ENCODE measurements at regions not wholly inside any gene's neighbourhood (a gene's known extent, or its start where the extent isn't known, plus 50 kb on each side); places are given as distances from the start of the nearest gene placed in this dataset.

DNA sequence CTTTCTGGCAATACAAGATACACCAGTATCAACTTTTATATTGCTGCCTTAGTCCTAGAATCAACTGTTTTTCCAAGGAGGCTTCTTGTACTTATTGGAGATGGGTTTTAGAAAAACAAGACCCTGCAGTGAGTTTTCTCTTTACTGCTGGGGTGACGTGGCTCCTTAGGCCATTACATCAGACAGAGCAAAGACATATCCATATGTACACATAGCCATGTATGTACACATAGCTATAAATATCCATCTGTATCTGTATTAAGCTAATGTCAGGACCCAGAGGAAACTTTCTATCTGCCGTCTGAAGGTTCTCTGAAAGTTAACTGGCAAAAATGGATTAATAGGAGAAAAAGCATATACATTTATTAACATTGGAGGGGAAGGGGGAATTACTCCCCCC lies 607.4 kb downstream of the POM121L12 start:
- POLR2A ChIA-PET, result no interaction called here
- Histone ChIP-seq H3K27me3 (replicated peaks in 1 of 2; ENCODE audit: control insufficient read depth in 2 of 2, extremely low read depth in 1 of 2, insufficient read depth in 2 of 2, low read length in 1 of 2) (no peaks in the 10 kb centered on the region), H3K36me3 (ENCODE audit: control insufficient read depth in 2 of 2, extremely low read depth in 1 of 2, insufficient read depth in 1 of 2, low read length in 1 of 2) (no peaks in the 10 kb centered on the region), H3K9me3 (peaks cover 2% of the 10 kb centered on the region), H3K27ac (ENCODE audit: low read length) (no peak overlapping the region), H3K4me1 (ENCODE audit: control insufficient read depth in 1 of 2, extremely low read depth in 1 of 2, insufficient read depth in 2 of 2, low read length in 2 of 2) (no peaks in the 10 kb centered on the region), H3K4me3 (ENCODE audit: control insufficient read depth in 1 of 2, extremely low read depth in 1 of 2, low read length in 1 of 2) (no peak overlapping the region)
- no CpG with 5 or more reads among the region's 2 CpGs for WGBS (ENCODE audit: insufficient coverage)
- no peak overlapping the region for H3K4me3 Mint-ChIP-seq
- CTCF ChIA-PET, result no interaction called here
- no peak for DNase-seq
- H3K9me3 Mint-ChIP-seq, result peaks cover 20 to 42% (median 23%) of the 10 kb centered on the region in 3 donors
- H3K4me1 Mint-ChIP-seq, result no peaks in the 10 kb centered on the region
- no peaks in the 10 kb centered on the region for H3K27me3 Mint-ChIP-seq
- H3K27ac Mint-ChIP-seq, result no peak overlapping the region
- H3K36me3 Mint-ChIP-seq, result no peaks in the 10 kb centered on the region
- ATAC-seq (replicated peaks in 1 of 4), result no peak

DNA sequence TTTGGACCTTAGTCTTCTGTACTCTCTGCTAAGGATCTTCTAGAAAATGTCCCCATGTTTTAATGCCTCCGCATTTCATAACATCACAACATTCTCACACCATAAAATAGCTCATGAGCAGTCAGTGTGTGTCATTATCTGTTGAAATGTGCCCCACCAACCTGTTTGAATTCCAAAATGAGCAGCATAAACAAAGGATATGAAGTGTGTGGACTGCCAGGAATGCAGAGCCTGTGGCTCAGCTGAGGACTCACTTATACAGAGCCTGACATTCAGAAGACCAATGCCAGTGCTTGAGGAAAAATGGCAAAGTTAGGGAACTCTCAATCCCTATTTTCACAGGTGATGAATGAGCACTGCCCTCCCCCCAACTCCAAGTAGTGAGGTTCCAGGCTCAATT lies 621.4 kb downstream of the POM121L12 start:
- Histone ChIP-seq H3K27ac (ENCODE audit: low read length) (no peak overlapping the region), H3K4me1 (ENCODE audit: control insufficient read depth in 1 of 2, extremely low read depth in 1 of 2, insufficient read depth in 2 of 2, low read length in 2 of 2) (no peaks in the 10 kb centered on the region), H3K9me3 (no peaks in the 10 kb centered on the region), H3K4me3 (ENCODE audit: control insufficient read depth in 1 of 2, extremely low read depth in 1 of 2, low read length in 1 of 2) (no peak overlapping the region), H3K36me3 (ENCODE audit: control insufficient read depth in 2 of 2, extremely low read depth in 1 of 2, insufficient read depth in 1 of 2, low read length in 1 of 2) (no peaks in the 10 kb centered on the region), H3K27me3 (replicated peaks in 1 of 2; ENCODE audit: control insufficient read depth in 2 of 2, extremely low read depth in 1 of 2, insufficient read depth in 2 of 2, low read length in 1 of 2) (no peaks in the 10 kb centered on the region)
- no peaks in the 10 kb centered on the region for H3K4me1 Mint-ChIP-seq
- CTCF ChIA-PET, result no interaction called here
- WGBS (ENCODE audit: insufficient coverage), result no CpG with 5 or more reads among the region's 1 CpG
- POLR2A ChIA-PET, result no interaction called here
- no peak for DNase-seq
- no peaks in the 10 kb centered on the region for H3K36me3 Mint-ChIP-seq
- H3K9me3 Mint-ChIP-seq, result peaks cover 19 to 43% (median 35%) of the 10 kb centered on the region in 3 donors
- H3K4me3 Mint-ChIP-seq, result no peak overlapping the region
- no peaks in the 10 kb centered on the region for H3K27me3 Mint-ChIP-seq
- ATAC-seq (replicated peaks in 1 of 4), result no peak
- H3K27ac Mint-ChIP-seq, result no peak overlapping the region

DNA sequence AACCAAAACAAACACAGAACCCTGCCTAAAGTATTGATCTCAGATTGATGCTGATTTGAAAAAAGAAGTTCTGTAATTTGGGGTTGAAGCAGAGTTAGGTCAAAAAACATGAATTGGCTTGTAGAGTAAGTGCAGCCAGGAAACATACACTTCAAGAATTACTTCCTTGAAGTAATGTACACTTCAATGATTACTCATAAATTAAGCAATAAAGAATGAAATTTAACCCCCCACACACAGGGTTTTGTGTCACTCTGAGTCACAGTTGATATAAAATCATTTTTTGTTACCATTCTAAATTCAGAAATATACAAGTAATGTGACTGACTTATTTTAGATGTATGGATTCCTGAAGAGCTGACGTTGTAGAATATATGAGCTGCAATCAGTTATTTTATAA lies 622.2 kb downstream of the POM121L12 start:
- ATAC-seq (replicated peaks in 1 of 4) (no peak), DNase-seq (no peak)
- H3K27me3 Mint-ChIP-seq, result no peaks in the 10 kb centered on the region
- no peak overlapping the region for H3K4me3 ChIP-seq (ENCODE audit: control insufficient read depth in 1 of 2, extremely low read depth in 1 of 2, low read length in 1 of 2)
- WGBS (ENCODE audit: insufficient coverage), result no CpG with 5 or more reads among the region's 1 CpG
- H3K9me3 ChIP-seq, result no peaks in the 10 kb centered on the region
- H3K27me3 ChIP-seq (replicated peaks in 1 of 2; ENCODE audit: control insufficient read depth in 2 of 2, extremely low read depth in 1 of 2, insufficient read depth in 2 of 2, low read length in 1 of 2), result no peaks in the 10 kb centered on the region
- H3K4me3 Mint-ChIP-seq, result no peak overlapping the region
- ChIA-PET POLR2A (no interaction called here), CTCF (no interaction called here)
- no peaks in the 10 kb centered on the region for H3K36me3 ChIP-seq (ENCODE audit: control insufficient read depth in 2 of 2, extremely low read depth in 1 of 2, insufficient read depth in 1 of 2, low read length in 1 of 2)
- H3K4me1 ChIP-seq (ENCODE audit: control insufficient read depth in 1 of 2, extremely low read depth in 1 of 2, insufficient read depth in 2 of 2, low read length in 2 of 2), result no peaks in the 10 kb centered on the region
- no peaks in the 10 kb centered on the region for H3K36me3 Mint-ChIP-seq
- no peak overlapping the region for H3K27ac ChIP-seq (ENCODE audit: low read length)
- H3K27ac Mint-ChIP-seq, result no peak overlapping the region
- H3K4me1 Mint-ChIP-seq, result no peaks in the 10 kb centered on the region
- peaks cover 23 to 37% (median 31%) of the 10 kb centered on the region in 3 donors for H3K9me3 Mint-ChIP-seq

DNA sequence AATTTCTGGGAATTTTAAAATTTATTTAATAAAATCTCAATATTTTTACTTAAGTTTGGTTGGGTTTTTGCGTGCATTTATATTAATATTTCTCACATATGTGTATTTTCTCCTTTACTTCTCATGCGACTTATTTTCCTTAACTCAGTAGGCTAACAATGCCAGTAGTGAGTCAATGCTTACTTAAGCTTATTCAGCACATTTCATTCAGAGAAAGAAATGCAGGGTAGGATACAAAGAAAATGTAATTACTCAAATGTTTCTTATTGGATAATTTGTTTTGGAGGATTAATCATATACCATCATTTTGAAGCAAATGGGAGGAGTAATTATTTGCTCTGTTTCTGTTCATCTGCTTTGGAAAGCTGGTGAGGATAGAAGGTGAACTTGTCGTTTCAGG lies 623.5 kb downstream of the POM121L12 start:
- POLR2A ChIA-PET, result no interaction called here

DNA sequence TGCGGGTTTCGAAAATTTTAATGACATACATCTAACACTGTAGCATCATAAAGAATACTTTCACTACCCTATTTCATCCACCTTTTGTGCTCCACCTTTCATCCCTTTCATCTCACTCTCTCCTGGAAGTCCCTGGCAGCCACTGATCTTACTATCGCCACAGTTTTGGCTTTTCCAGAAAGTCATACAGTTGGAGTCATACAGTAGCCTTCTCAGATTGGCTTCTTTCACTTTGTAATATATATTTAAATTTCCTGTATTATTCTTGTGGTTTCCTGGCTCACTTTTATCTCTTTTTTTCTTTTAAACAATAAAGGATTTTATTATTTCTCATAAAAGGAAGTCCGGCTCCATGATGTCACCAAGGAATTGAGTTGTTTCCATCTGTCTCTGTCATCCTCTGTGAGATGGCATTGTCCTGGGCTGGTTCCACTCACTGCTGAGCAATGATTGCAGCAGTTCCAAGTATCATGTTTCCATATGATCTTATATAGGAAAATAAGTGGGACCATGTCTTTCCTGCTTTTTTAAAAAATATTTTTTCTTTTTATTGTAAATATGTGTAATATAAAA lies 626.3 kb downstream of the POM121L12 start:
- CTCF ChIA-PET, result no interaction called here
- Histone ChIP-seq H3K36me3 (ENCODE audit: control insufficient read depth in 2 of 2, extremely low read depth in 1 of 2, insufficient read depth in 1 of 2, low read length in 1 of 2) (no peaks in the 10 kb centered on the region), H3K27me3 (replicated peaks in 1 of 2; ENCODE audit: control insufficient read depth in 2 of 2, extremely low read depth in 1 of 2, insufficient read depth in 2 of 2, low read length in 1 of 2) (no peaks in the 10 kb centered on the region), H3K4me1 (ENCODE audit: control insufficient read depth in 1 of 2, extremely low read depth in 1 of 2, insufficient read depth in 2 of 2, low read length in 2 of 2) (no peaks in the 10 kb centered on the region), H3K27ac (ENCODE audit: low read length) (no peak overlapping the region), H3K4me3 (ENCODE audit: control insufficient read depth in 1 of 2, extremely low read depth in 1 of 2, low read length in 1 of 2) (no peak overlapping the region), H3K9me3 (no peaks in the 10 kb centered on the region)
- POLR2A ChIA-PET, result no interaction called here
- no peak overlapping the region for H3K4me3 Mint-ChIP-seq
- ATAC-seq (replicated peaks in 1 of 4) (no peak), DNase-seq (no peak)
- peaks cover 24 to 43% (median 35%) of the 10 kb centered on the region in 3 donors for H3K9me3 Mint-ChIP-seq
- 100% methylated on average over 2 of the region's 4 CpGs for WGBS (ENCODE audit: insufficient coverage)
- H3K27me3 Mint-ChIP-seq, result no peaks in the 10 kb centered on the region
- H3K36me3 Mint-ChIP-seq, result no peaks in the 10 kb centered on the region
- H3K4me1 Mint-ChIP-seq, result no peaks in the 10 kb centered on the region
- H3K27ac Mint-ChIP-seq, result no peak overlapping the region

More for the DNA sequence above, 623.5 kb downstream of the POM121L12 start:
- Mint-ChIP-seq H3K27ac (no peak overlapping the region), H3K9me3 (peaks cover 17 to 44% (median 33%) of the 10 kb centered on the region in 3 donors), H3K4me1 (no peaks in the 10 kb centered on the region), H3K4me3 (no peak overlapping the region), H3K27me3 (no peaks in the 10 kb centered on the region), H3K36me3 (no peaks in the 10 kb centered on the region)
- DNase-seq, result no peak
- H3K4me3 ChIP-seq (ENCODE audit: control insufficient read depth in 1 of 2, extremely low read depth in 1 of 2, low read length in 1 of 2), result no peak overlapping the region
- no peaks in the 10 kb centered on the region for H3K9me3 ChIP-seq
- CTCF ChIA-PET, result no interaction called here
- no peaks in the 10 kb centered on the region for H3K36me3 ChIP-seq (ENCODE audit: control insufficient read depth in 2 of 2, extremely low read depth in 1 of 2, insufficient read depth in 1 of 2, low read length in 1 of 2)
- no peaks in the 10 kb centered on the region for H3K27me3 ChIP-seq (replicated peaks in 1 of 2; ENCODE audit: control insufficient read depth in 2 of 2, extremely low read depth in 1 of 2, insufficient read depth in 2 of 2, low read length in 1 of 2)
- no peaks in the 10 kb centered on the region for H3K4me1 ChIP-seq (ENCODE audit: control insufficient read depth in 1 of 2, extremely low read depth in 1 of 2, insufficient read depth in 2 of 2, low read length in 2 of 2)
- no CpG with 5 or more reads among the region's 3 CpGs for WGBS (ENCODE audit: insufficient coverage)
- ATAC-seq (replicated peaks in 1 of 4), result no peak
- H3K27ac ChIP-seq (ENCODE audit: low read length), result no peak overlapping the region

DNA sequence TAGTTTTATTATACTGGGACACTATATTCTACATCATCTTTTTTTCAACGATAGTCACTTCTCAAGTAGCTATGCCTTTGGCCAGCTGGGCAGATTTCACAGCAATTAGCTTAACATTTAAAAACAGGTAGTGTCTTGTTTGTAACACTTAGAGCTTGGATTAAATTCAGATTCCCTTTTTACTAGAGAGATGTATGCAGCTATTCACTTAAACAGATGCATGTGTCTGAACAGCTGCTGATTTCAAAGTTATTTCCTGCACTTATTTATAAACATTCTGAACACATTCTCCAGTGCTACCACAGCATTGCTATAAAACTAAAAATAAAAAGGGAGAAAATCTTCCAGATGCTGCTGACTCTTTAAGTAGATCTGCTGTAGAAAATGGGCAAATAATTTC lies 637.2 kb downstream of the POM121L12 start:
- Histone ChIP-seq H3K4me1 (ENCODE audit: control insufficient read depth in 1 of 2, extremely low read depth in 1 of 2, insufficient read depth in 2 of 2, low read length in 2 of 2) (no peaks in the 10 kb centered on the region), H3K27me3 (replicated peaks in 1 of 2; ENCODE audit: control insufficient read depth in 2 of 2, extremely low read depth in 1 of 2, insufficient read depth in 2 of 2, low read length in 1 of 2) (no peaks in the 10 kb centered on the region), H3K9me3 (peaks cover under 1% of the 10 kb centered on the region), H3K36me3 (ENCODE audit: control insufficient read depth in 2 of 2, extremely low read depth in 1 of 2, insufficient read depth in 1 of 2, low read length in 1 of 2) (no peaks in the 10 kb centered on the region), H3K27ac (ENCODE audit: low read length) (no peak overlapping the region), H3K4me3 (ENCODE audit: control insufficient read depth in 1 of 2, extremely low read depth in 1 of 2, low read length in 1 of 2) (no peak overlapping the region)
- Mint-ChIP-seq H3K36me3 (no peaks in the 10 kb centered on the region), H3K4me3 (no peak overlapping the region), H3K27me3 (no peaks in the 10 kb centered on the region), H3K4me1 (no peaks in the 10 kb centered on the region), H3K27ac (no peak overlapping the region), H3K9me3 (peaks cover 8 to 32% (median 10%) of the 10 kb centered on the region in 3 donors)
- ChIA-PET CTCF (no interaction called here), POLR2A (no interaction called here)
- DNase-seq (no peak), ATAC-seq (replicated peaks in 1 of 4) (no peak)
- WGBS (ENCODE audit: insufficient coverage), result no CpG with 5 or more reads among the region's 1 CpG

DNA sequence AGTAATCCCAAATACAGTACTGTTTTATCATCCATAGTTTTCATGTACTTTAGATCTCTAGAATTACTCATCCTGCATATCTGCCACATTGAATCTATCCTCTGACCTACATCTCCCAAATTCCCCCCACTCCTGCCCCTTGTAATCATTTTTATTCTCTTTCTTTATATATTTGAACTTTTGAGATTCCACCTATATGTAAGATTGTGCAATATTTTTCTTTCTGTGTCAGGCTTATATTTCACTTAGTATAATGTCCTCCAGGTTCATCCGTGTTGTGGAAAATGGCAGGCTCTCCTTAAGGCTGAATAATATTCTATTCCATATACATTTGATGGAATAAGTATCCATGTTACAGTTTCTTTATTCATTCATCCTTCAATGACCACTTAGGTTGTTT lies 640.4 kb downstream of the POM121L12 start:
- H3K27me3 Mint-ChIP-seq, result no peaks in the 10 kb centered on the region
- Histone ChIP-seq H3K36me3 (ENCODE audit: control insufficient read depth in 2 of 2, extremely low read depth in 1 of 2, insufficient read depth in 1 of 2, low read length in 1 of 2) (no peaks in the 10 kb centered on the region), H3K4me3 (ENCODE audit: control insufficient read depth in 1 of 2, extremely low read depth in 1 of 2, low read length in 1 of 2) (no peak overlapping the region), H3K27ac (ENCODE audit: low read length) (no peak overlapping the region), H3K9me3 (no peaks in the 10 kb centered on the region), H3K27me3 (replicated peaks in 1 of 2; ENCODE audit: control insufficient read depth in 2 of 2, extremely low read depth in 1 of 2, insufficient read depth in 2 of 2, low read length in 1 of 2) (no peaks in the 10 kb centered on the region), H3K4me1 (ENCODE audit: control insufficient read depth in 1 of 2, extremely low read depth in 1 of 2, insufficient read depth in 2 of 2, low read length in 2 of 2) (no peaks in the 10 kb centered on the region)
- H3K36me3 Mint-ChIP-seq, result no peaks in the 10 kb centered on the region
- no peak overlapping the region for H3K4me3 Mint-ChIP-seq
- no peaks in the 10 kb centered on the region for H3K4me1 Mint-ChIP-seq
- H3K9me3 Mint-ChIP-seq, result peaks cover 16 to 51% (median 23%) of the 10 kb centered on the region in 3 donors
- ATAC-seq (replicated peaks in 1 of 4) (no peak), DNase-seq (no peak)
- ChIA-PET POLR2A (no interaction called here), CTCF (no interaction called here)
- H3K27ac Mint-ChIP-seq, result no peak overlapping the region
- WGBS (ENCODE audit: insufficient coverage), result no CpG with 5 or more reads among the region's 1 CpG

Data from T-cell (primary cell).